ENCODE measurements at regions not wholly inside any gene's neighbourhood (a gene's known extent, or its start where the extent isn't known, plus 50 kb on each side); places are given as distances from the start of the nearest gene placed in this dataset.
A peak's percentile ranks its signal among the peaks of the same experiment; 100 is the strongest.

- DNase-seq: no peak
These were observed 75.8 kb downstream of the CCDC34 start for GRCh38 chr11:27287205-27287604.

DNA sequence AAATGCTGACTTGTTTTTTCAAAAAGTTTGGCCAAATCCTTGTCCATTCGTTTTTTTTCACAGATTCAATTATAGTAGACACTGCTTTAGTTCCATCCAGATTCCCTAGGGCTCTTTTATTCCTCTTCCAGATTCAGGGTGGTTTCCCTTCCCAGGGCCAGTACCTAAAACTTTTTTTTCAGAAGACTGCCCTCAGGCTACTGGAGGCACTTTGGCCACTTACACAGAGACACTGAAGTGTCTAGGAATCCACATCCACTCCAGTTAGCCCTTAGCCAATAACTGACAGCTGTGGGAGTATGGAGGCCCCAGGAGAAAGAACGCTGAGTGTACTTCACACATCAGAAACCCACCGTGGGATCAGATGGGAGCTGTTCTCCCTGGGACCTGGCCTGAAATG, 77.3 kb downstream of the CCDC34 start:
- no peak for DNase-seq

- no peak for DNase-seq
These were observed 80.2 kb downstream of the CCDC34 start for GRCh38 chr11:27282806-27283205.

DNA sequence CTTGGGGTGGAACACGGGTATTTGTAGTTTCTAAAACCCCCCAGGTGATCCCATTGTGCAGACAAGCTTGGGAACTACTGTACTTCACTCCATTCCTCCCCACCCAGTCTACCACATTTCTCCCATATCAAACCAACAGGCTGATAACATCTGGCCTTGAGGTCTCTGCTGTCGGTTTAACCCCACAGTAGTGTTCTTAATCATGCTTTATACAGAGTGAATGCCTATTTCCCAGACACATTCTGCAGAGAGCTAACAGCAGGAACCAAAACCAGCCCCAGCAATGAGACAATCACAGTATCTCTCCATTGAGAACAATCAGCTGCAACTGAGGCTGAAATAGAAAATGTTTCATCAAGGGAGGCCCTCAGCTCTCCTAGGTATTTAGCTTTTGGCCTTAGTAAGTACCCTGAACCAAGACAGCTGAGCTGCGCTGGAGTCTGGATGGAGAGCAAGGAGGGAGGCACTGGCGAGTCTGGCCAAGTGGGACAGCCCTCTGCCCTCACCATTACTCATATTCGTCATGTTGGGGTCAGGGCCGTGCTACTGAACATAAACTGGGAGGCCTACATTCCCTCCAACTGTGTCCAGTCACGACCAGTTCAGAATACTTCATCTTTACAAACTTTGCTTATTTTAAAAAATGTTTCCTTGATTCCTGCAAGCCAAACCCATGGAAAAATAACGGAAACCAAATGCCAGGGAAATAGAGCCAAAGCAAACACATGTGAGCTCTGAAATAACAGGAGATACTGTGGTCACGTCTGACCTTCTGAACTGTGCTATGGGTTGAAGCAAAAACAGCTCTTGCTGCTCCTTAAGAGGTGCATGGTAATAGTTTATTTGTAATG, 81.0 kb downstream of the CCDC34 start:
- peak; percentile 27 for DNase-seq

DNA sequence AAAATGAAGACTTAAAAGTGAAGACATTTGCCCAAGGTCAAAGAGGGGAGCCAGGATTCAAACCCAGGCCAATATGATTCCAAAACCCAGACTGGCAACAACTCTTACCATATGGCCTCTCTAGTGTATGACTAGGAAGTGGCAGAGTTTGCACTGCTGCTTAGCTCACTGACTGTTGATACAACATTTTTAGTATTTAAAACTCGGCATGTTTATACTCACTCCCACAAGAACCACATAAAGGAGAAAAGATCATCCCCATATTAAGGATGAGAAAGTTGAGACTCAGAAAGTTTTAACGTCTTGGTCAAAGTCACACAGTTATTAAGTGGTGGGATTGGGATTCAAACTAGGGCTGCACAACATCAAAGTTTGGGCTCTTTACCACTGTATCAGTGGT, 81.7 kb downstream of the CCDC34 start:
- DNase-seq: no peak

DNA sequence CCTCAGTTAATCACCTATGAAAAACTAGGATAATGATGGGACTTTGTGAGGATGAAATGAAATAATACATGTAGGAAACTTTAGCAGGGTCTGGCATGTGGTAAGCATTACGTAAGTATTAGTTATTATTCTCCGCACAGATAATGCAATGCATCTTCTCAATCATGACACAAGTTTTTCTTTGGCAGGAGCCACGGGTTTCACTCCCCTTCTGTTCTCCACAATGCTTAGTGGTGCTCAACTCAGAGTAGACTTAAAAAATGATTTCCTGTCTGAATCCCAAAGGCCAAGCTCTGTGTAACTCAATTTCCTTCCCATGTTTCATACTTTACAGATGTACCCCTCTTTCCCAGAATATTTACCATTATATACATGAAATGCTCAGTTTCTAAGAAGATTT, 82.9 kb downstream of the CCDC34 start:
- DNase-seq: no peak

DNA sequence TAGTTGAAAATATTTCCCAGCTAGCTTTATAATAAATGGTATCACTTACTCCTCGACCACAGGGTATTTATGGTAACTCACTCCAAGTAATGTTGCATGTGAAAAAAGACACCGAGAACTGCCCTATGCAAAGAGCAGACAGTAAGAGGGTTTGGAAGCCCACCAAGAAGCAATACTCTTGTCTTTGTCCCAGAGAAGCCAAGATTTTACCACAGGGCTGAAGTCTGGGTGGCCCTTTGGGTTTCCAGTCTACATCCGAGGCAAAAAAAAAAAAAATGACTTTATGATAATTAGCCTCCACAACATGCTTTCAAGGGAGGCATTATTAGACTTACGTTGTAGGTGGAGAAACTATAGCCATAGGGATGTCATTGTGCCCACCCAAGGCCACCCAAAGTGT, 83.6 kb downstream of the CCDC34 start:
- DNase-seq: no peak

DNA sequence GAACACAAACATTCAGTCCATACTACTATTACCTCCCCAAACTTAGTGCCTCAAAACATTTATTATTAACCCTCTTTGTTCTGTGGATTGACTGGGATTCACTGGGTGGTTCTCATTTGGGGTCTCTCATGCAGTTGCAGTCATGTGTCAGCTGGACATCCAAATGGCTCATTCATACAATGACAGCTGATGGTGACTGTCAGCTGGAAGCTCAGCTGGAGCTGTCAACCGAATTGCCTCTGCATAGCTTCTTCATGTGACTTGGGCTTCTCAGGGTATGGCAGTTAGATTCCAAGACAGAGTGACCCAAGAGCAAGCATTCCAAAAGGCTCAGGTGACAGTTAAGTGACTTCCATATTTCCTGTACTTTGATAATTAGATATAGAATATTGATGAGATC, 85.2 kb downstream of the CCDC34 start:
- no peak for DNase-seq

GRCh38 chr11:27276141-27276540, 86.9 kb downstream of the CCDC34 start:
- DNase-seq: no peak

DNA sequence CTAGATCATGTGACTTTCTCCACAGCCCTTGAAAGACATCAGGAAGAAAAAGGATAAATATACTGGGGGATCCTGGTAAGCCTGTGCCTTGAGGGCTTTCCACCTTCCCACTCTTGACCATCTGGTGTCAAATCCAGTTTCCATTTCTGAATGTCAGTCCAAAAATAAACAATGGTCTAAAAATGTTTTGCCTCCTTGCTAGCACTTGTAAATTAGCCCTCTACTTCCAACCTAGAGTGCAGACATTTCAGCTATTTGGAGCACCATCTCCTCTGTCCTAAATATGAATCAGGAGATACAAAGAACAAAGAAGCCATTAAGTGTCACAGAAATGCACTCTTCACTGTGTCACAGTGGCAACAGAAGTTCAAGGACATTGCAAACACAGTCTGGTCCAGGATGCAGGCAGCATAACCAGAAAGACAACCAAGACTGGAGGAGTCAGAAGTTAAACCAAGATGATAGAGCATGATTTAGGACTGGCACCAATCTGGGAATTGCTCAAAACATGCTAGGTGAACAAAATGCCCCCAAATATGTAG, 88.1 kb downstream of the CCDC34 start:
- DNase-seq: no peak

GRCh38 chr11:27266125-27266524, 96.9 kb downstream of the CCDC34 start:
- DNase-seq: no peak

- no peak for DNase-seq
These were observed 99.0 kb downstream of the CCDC34 start for GRCh38 chr11:27263986-27264385.

DNA sequence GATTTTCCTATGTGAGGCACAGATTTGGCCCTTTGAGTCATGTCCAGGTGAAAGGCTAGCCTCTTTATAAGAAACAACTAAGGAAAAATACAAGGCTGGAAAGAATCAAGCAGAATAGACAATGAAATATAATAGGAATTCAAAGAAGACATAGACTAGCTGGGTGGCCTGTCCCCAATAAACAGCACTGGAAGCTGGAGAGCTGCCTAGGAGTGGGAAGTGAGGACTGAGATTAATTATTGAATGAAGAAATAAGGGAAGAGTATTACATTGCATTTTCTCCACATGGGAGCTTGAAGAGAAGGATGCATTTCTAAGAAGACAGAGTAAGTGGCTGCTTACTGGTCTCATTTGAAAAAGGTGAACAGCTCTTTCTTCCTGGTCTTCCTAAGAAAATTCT, 100.0 kb downstream of the CCDC34 start:
- DNase-seq: no peak

DNA sequence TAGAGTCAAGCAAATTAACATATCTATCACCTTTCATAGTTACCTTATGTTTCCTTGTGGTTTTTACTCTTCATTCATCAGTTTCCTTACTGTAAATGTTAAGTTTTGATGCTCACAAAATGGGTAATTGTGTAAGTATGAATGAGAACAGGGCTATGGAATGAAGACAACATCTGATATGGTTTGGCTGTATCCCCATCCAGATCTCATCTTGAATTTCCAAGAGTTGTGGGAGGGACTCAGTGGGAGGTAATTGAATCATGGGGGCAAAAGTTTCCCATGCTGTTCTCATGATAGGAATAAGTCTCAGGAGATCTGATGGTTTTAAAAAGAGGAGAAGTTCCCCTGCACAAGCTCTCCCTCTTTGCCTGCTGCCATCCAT, 107.6 kb downstream of the CCDC34 start:
- no peak for DNase-seq

DNA sequence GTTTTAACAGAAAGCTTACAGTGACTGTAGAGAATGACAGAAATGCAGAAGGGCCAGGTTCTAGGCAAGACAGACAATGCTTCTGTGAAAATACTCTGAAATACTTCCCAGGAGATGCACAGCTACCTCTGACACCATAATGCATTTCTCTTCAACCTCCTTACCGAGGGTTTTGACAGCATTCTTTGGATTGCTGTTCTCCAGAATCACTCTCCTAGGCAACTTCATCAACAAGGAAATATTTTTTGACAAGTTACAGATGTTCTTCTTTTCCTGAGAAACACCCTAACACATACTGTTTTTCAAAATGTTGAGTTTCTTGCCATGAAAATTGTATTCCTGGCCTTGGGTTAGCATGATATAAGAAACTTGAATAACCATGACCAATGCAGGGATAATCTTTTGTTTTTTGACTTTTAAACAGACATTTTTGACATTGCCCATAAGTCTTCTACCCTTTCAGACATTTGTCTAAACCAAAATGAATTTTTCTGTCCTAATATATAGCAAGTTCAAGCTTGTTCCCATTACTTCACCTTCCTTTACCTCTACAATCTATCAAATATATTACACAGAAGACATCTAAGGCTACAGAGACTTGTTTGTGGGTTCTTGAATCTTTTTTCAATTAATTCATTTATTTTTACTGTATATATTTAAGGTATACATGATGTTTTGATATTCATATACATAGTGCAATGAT, 108.1 kb downstream of the CCDC34 start:
- no peak for DNase-seq

DNA sequence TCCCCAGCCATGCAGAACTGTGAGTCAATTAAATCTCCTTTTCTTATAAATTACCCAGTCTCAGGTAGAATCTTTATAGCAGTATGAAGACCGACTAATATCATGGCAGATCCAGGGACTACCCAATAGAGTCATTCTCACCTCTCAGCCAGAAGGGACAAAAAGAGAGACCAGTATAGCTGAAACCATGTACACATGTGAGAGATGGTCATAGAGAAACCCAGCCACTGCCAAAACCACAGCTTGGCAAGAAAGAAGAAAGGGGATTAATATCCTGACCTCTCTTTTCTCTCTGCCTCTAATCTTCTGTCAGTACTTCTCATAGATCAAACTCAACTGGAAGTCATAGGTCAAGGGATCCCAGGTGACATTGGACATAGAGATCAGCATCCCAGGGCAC, 109.8 kb downstream of the CCDC34 start:
- no peak for DNase-seq

DNA sequence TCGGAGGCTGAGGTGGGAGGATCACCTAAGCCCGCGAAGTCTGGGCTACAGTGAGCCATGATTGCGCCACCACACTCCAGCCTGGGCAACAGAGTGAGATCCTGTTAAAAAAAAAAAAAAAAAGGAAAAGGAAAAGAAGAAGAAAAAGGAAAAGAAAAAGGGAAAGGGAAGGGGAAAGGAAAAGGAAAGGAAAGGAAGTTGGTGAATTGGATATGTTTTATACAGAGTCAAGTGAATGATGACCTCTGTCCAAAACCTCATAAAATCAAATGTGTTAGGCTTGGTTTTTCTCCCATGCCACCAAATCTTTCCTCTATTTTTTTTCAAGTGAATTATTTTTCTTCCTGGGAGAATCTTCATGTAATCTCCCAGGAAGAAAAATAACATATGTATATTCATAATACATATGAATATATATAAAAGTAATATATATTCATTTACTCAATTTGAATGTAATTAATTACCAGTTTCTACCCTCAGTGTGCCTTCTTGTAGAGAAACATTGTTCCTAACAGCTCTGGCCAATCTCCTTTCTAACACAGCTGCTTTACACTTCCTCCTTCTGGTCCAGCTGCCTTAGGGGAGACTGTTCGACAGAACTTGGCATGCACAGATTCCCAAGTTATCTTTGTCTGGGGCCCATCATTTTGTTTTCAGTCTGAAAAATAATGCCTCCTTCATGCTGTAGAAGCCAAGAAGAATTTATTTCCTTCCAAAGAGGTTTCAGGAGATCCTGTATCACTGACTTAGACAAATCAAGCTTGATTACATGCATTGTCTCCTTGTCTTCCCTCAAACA, 111.9 kb downstream of the CCDC34 start:
- DNase-seq: no peak

- DNase-seq: no peak
These were observed 114.2 kb downstream of the CCDC34 start for GRCh38 chr11:27248576-27249509.

GRCh38 chr11:27247660-27248059, 115.4 kb downstream of the CCDC34 start:
- DNase-seq: no peak

DNA sequence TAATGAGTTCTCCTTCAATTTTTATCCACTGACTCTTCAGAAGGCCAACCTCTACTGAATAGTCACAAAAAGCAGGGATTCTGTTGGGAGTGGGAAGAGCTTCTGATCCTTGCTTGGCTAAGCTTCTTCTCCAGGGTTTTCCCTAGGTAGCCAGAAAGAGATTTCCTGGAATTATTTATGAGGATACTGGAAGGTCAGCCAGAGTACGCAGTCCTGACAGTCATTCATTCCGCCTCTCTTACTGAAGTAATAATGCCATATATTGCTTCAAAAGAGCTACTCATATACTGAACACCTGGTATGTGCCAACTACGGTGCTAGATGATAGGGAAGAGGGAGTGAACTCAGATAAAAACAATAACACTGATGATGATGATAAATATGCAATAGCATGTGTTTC, 116.1 kb downstream of the CCDC34 start:
- DNase-seq: no peak

DNA sequence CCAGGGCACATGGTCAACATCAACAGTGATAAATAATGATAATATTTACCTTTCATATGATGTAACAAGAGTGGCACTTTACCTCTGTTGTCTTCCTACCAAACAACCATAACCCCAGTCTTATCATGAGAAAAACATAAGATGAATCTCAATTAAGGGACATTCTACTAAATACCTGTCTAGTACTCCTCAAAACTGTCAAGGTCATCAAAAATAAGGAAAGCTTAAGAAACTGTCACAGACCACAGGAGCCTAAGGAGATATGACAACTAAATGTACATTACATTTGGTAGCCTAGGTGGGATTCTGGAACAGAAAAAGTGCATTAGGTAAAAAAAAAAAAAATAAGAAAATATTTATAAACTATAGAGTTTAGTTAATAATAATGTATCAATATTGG, 118.1 kb downstream of the CCDC34 start:
- no peak for DNase-seq

DNA sequence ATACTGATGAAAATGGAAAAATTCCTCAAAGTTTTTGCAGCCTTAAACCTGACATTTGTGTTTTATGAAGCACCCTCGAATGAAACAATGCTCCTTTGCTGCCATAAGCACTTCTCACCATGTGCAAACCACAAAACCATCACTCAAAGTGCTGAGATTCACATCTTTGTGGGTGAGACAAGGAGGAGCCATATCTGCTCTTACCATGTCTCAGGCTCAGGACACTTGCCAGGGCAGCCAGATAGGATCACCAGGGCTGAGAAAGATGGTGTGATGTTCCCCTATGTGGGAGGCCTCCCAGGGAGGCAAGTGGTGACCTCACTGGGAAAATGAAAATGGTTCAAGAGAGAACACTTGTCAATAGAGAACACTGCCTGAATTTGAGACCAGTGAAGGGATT, 120.4 kb downstream of the CCDC34 start:
- DNase-seq: no peak

Data from activated CD4-positive, alpha-beta T cell treated with anti-CD3 and anti-CD28 coated beads, Interleukin-2, amount 50 U/mL, for 16 hours (primary cell).